ENCODE measurements at regions not wholly inside any gene's neighbourhood (a gene's known extent, or its start where the extent isn't known, plus 50 kb on each side); places are given as distances from the start of the nearest gene placed in this dataset.

DNA sequence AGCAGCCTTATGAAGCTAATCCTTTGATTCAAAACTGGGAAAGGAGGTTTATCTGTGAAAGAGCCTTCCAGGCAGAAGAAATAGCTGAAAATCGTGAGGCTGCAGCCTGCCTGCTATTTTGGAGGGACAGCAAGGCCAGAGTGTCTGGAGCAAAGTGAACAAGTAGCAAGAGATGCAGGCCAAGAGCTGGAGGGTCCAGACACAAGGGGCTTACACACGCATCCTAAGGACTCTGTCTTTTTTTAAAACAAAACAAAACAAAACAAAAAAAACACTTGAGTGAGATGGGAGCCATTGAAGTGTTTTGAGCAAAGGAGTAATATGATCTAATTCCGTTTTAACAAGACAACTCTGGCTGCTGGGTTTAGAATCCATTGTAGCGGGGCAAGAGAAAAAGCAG is 76.4 kb upstream of the BCAT1 start:
- Mint-ChIP-seq H3K27ac (no peak overlapping the region), H3K4me1 (peaks cover 3% of the 10 kb centered on the region), H3K4me3 (no peak overlapping the region), H3K27me3 (ENCODE audit: low read depth in 3 of 3) (peaks cover 0 to 3% (median 0%) of the 10 kb centered on the region in 3 donors), H3K9me3 (peaks cover 0 to 4% (median 0%) of the 10 kb centered on the region in 7 donors), H3K36me3 (no peaks in the 10 kb centered on the region)
- WGBS (ENCODE audit: insufficient coverage): 94% methylated on average over 3 of the region's 4 CpGs
- Histone ChIP-seq H3K36me3 (replicated peaks in 1 of 2; ENCODE audit: control insufficient read depth in 1 of 2, insufficient read depth in 2 of 2, low read length in 2 of 2) (no peaks in the 10 kb centered on the region), H3K4me3 (replicated peaks in 1 of 3; ENCODE audit: low read depth in 2 of 3, low read length in 3 of 3) (no peak overlapping the region), H2AFZ (ENCODE audit: insufficient read depth, low read depth, low read length, poor library complexity, severe bottlenecking) (no peak overlapping the region), H3K9ac (ENCODE audit: insufficient read depth, low read length, poor library complexity, severe bottlenecking) (no peak overlapping the region), H3K4me2 (replicated peaks; ENCODE audit: extremely low read depth, low read length, poor library complexity, severe bottlenecking) (no peak overlapping the region), H3K9me3 (replicated peaks in 1 of 2; ENCODE audit: control insufficient read depth in 1 of 2, insufficient read depth in 1 of 2, low read length in 2 of 2) (no peaks in the 10 kb centered on the region), H3K27ac (ENCODE audit: low read depth in 1 of 2, low read length in 2 of 2) (no peak overlapping the region), H3K79me2 (ENCODE audit: insufficient read depth, low read length) (no peaks in the 10 kb centered on the region), H4K20me1 (ENCODE audit: insufficient read depth, low read length) (no peaks in the 10 kb centered on the region), H3K4me1 (ENCODE audit: control insufficient read depth in 1 of 2, insufficient read depth in 2 of 2, low read length in 2 of 2) (peaks cover 0 to 3% of the 10 kb centered on the region in 2 donors), H3K27me3 (ENCODE audit: control insufficient read depth in 2 of 2, insufficient read depth in 2 of 2, low read length in 2 of 2) (no peaks in the 10 kb centered on the region)
- TF ChIP-seq, protein P1, sequence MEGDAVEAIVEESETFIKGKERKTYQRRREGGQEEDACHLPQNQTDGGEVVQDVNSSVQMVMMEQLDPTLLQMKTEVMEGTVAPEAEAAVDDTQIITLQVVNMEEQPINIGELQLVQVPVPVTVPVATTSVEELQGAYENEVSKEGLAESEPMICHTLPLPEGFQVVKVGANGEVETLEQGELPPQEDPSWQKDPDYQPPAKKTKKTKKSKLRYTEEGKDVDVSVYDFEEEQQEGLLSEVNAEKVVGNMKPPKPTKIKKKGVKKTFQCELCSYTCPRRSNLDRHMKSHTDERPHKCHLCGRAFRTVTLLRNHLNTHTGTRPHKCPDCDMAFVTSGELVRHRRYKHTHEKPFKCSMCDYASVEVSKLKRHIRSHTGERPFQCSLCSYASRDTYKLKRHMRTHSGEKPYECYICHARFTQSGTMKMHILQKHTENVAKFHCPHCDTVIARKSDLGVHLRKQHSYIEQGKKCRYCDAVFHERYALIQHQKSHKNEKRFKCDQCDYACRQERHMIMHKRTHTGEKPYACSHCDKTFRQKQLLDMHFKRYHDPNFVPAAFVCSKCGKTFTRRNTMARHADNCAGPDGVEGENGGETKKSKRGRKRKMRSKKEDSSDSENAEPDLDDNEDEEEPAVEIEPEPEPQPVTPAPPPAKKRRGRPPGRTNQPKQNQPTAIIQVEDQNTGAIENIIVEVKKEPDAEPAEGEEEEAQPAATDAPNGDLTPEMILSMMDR (IDR thresholded peaks at IDR 0.05): no peak
- intact Hi-C loops (cut with micrococcal nuclease): no loop called here
- no peak for DNase-seq

DNA sequence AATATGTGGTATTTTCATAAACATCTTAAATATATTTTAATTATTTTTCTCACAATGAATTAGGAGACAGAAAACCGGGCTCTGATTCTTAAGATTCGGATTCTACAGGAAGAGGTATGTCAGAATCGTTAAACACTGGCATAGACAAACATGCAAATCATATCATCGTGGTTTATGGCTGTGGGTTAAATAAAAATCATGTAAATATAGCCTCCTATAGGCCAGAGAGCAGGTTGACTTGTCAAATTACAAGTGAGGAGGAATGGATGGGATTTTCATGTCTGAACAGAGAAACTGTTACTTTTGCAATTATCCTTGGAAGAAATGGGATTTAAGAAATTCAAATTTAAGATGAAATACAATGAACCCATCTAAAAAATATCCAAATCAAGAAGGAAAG is 74.9 kb upstream of the BCAT1 start:
- Mint-ChIP-seq H3K4me1 (peaks cover 3% of the 10 kb centered on the region), H3K27me3 (ENCODE audit: low read depth in 3 of 3) (peaks cover 0 to 2% (median 0%) of the 10 kb centered on the region in 3 donors), H3K36me3 (no peaks in the 10 kb centered on the region), H3K4me3 (no peak overlapping the region), H3K27ac (no peak overlapping the region), H3K9me3 (peaks cover under 1 to 13% (median 9%) of the 10 kb centered on the region in 7 donors)
- intact Hi-C loops (cut with micrococcal nuclease): no loop called here
- H2AFZ ChIP-seq (ENCODE audit: insufficient read depth, low read depth, low read length, poor library complexity, severe bottlenecking): no peak overlapping the region
- H3K9me3 ChIP-seq (replicated peaks in 1 of 2; ENCODE audit: control insufficient read depth in 1 of 2, insufficient read depth in 1 of 2, low read length in 2 of 2): peaks cover 8% of the 10 kb centered on the region in 2 donors
- no peaks in the 10 kb centered on the region for H4K20me1 ChIP-seq (ENCODE audit: insufficient read depth, low read length)
- peaks cover 0 to 3% of the 10 kb centered on the region in 2 donors for H3K4me1 ChIP-seq (ENCODE audit: control insufficient read depth in 1 of 2, insufficient read depth in 2 of 2, low read length in 2 of 2)
- H3K9ac ChIP-seq (ENCODE audit: insufficient read depth, low read length, poor library complexity, severe bottlenecking): no peak overlapping the region
- H3K27ac ChIP-seq (ENCODE audit: low read depth in 1 of 2, low read length in 2 of 2): no peak overlapping the region
- TF ChIP-seq, protein P1 (IDR thresholded peaks at IDR 0.05): no peak
- H3K27me3 ChIP-seq (ENCODE audit: control insufficient read depth in 2 of 2, insufficient read depth in 2 of 2, low read length in 2 of 2): no peaks in the 10 kb centered on the region
- no peak for DNase-seq
- no peak overlapping the region for H3K4me2 ChIP-seq (replicated peaks; ENCODE audit: extremely low read depth, low read length, poor library complexity, severe bottlenecking)
- no peak overlapping the region for H3K4me3 ChIP-seq (replicated peaks in 1 of 3; ENCODE audit: low read depth in 2 of 3, low read length in 3 of 3)
- no CpG with 5 or more reads among the region's 4 CpGs for WGBS (ENCODE audit: insufficient coverage)
- no peaks in the 10 kb centered on the region for H3K79me2 ChIP-seq (ENCODE audit: insufficient read depth, low read length)
- H3K36me3 ChIP-seq (replicated peaks in 1 of 2; ENCODE audit: control insufficient read depth in 1 of 2, insufficient read depth in 2 of 2, low read length in 2 of 2): no peaks in the 10 kb centered on the region

Measured in CD14-positive monocyte (primary cell).